ENCODE measurements at regions not wholly inside any gene's neighbourhood (a gene's known extent, or its start where the extent isn't known, plus 50 kb on each side); places are given as distances from the start of the nearest gene placed in this dataset.
"Not testable (repeated sequence)": the region's sequence is repeated elsewhere in the genome, so short reads cannot be mapped to it uniquely, and the experiment has no call there.

GRCh38 chr3:10625323-10625722 is 119.9 kb upstream of the ATP2B2 start:
- DNase-seq (ENCODE audit: low read depth) = no peak

GRCh38 chr3:10627884-10628572 is 122.6 kb upstream of the ATP2B2 start:
- DNase-seq (ENCODE audit: low read depth) = no peak

- no peak for DNase-seq (ENCODE audit: low read depth)
Measured at GRCh38 chr3:10628891-10629670, 123.7 kb upstream of the ATP2B2 start.

GRCh38 chr3:10629671-10630040 is 124.3 kb upstream of the ATP2B2 start:
- no peak for DNase-seq (ENCODE audit: low read depth)

DNA sequence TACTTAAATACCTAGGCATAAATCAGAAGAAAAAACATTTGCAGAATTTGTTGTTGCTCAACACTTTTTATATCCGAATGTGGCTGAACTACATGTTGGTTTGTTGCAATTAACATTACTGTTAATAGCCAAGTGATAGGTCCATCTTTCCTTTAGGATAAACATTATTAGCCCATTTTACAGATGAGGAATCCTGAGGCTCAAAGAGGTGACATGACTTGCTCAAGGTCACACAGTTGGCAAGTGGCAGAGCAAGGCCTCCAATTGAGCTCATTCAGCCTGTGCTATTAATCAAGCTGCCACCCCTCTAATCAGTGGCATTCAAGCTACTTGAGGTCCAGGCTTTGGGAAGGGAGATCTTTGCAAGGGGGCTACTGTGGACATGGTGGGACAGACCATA is 125.8 kb upstream of the ATP2B2 start:
- DNase-seq (ENCODE audit: low read depth) = no peak

GRCh38 chr3:10632125-10632524 is 126.7 kb upstream of the ATP2B2 start:
- DNase-seq (ENCODE audit: low read depth) = no peak

GRCh38 chr3:10632741-10633140 is 127.4 kb upstream of the ATP2B2 start:
- DNase-seq (ENCODE audit: low read depth) = no peak

DNA sequence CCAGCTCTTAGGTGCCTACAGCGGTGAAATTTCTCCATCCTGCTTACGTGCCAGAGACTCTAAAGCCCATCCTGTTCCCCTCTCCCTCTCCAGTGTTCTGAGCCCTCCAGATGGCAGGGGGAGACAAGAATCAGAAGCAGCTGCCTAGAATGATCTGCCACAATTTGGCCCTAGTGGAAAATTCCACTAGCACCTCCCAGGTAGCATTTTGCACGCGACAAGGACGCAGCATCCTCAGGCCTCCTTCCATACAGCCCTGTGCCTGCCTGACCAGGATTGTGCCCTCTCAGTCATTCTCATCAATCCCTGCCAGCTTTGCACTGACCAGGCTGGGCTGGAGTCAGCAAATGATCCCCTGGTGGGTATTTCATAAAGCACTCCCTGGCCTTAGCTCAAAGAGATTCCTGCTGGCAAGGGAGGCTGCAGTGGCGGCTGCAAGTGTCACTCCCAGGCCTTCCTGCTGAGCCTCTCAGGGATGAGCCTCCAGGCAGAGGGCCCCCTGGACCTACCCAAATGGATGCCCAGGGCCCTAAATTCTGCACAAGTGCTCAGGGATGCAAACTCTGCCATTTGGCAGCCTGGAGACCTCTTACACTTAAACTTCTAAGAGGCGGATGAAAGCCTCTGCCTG is 130.2 kb upstream of the ATP2B2 start:
- DNase-seq (ENCODE audit: low read depth) = no peak

GRCh38 chr3:10637342-10637741 is 132.0 kb upstream of the ATP2B2 start:
- DNase-seq (ENCODE audit: low read depth) = no peak

DNA sequence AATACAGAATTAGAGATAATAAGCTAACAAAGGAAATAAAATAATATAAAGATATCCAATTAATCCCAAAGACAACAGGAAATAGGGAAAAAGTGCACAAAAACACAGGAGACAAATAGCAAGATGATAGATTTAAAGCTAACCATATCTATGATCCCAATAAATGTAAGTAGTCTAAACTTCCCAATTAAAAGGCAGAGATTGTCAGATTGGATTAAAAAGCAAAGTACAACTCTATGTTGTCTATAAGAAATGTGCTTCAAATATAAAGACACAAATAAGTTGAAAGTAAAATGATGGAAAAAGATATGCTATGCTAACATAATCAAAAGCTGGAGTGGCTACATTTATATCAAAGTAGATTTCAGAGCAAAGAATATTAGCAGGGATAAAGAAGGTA is 133.1 kb upstream of the ATP2B2 start:
- DNase-seq (ENCODE audit: low read depth) = no peak

DNA sequence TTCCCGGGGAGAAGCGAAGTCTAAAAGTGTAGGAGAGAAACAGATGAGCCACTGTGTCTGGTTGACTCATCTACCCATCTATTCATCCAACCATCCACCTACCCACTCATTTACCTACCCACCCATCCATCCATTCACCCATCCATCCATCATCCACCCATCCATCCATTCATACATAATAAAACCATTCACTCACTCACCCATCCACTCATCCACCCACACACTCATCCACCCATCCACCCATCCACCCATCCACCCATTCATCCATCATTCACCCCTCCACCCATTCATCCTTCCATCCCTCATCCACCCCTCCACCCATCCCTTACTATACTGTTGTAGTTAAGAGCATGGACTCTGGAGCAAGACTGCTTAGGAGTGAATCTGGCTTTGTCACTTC is 136.4 kb upstream of the ATP2B2 start:
- no peak for DNase-seq (ENCODE audit: low read depth)

- DNase-seq (ENCODE audit: low read depth) = no peak
Measured at GRCh38 chr3:10644189-10644588, 138.8 kb upstream of the ATP2B2 start.

DNA sequence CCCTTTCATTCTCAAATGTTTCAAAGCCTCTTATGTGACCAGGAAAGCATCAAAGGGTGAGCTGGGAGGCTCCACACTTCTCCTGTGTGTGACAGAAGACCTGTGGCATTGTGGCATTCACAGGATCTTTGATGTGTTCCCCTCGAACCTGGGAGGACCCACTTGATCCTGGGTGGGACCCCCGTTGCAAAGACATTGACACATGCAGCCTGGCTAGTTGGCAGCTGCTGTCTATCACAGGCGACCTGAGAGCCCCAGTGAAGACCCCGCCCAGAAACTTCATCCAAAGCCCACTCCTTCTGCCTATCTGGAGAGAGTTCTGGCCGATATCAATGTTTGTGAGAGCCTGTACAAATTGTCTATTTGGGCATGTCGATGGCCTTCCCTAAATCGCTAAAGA is 140.4 kb upstream of the ATP2B2 start:
- no peak for DNase-seq (ENCODE audit: low read depth)

- no peak for DNase-seq (ENCODE audit: low read depth)
Measured at GRCh38 chr3:10646531-10647335, 141.3 kb upstream of the ATP2B2 start.

- DNase-seq (ENCODE audit: low read depth) = no peak
Measured at GRCh38 chr3:10647376-10647775, 142.0 kb upstream of the ATP2B2 start.

GRCh38 chr3:10648181-10648580 is 142.8 kb upstream of the ATP2B2 start:
- no peak for DNase-seq (ENCODE audit: low read depth)

DNA sequence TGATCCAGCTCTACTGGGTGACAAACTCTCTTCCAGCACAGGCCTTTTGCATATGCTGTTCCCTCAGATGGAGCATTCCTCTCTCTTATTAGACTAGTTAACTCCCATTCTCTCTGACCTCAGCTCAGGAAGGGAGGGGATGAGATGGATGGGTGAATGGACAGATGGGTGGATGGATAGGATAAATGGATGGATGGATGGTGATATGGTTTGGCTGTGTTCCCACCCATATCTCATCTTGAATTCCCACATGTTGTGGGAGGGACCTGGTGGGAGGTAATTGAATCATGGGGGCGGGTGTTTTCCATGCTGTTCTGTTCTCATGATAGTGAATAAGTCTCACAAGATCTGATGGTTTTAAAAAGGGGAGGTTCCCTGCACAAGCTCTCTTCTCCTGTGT is 144.1 kb upstream of the ATP2B2 start:
- not testable (repeated sequence) for DNase-seq (ENCODE audit: low read depth)

- DNase-seq (ENCODE audit: low read depth) = no peak
Measured at GRCh38 chr3:10651506-10651905, 146.1 kb upstream of the ATP2B2 start.

- no peak for DNase-seq (ENCODE audit: low read depth)
Measured at GRCh38 chr3:10653241-10653640, 147.9 kb upstream of the ATP2B2 start.

DNA sequence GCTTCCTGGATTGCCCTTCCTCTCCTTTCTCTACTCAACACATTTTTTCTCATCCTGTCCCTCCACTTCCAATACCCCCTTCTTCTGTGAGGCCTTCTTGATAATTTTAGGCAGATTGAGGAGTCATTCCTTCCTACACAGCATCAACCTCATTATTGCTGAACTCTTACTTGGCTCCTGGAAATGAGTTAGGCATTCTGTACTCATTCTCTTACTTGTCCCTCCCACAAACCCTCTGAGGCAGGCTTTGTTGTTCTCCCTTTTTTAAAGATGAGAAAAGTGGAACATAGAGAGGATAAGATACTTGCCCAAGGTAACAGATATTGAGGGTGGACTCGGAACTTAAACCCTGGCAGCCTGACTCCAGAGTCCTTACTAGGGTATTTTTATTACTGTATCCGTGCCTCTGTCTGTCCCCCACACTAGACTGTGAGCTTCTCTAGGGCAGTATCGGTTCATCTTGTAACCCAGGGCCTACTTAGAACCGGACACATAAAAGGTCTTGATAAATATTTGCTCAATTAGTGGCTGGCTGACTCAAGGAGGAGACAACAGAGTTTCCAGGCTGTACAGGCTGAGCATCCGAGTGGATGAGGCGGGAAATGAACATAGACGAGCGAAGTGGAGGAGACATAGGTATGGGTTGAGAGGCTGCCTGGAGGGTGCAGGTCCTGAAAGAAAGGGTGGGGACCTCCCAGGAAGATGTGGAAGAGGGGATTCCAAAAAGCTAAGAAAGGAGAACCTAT is 148.7 kb upstream of the ATP2B2 start:
- DNase-seq (ENCODE audit: low read depth) = no peak

DNA sequence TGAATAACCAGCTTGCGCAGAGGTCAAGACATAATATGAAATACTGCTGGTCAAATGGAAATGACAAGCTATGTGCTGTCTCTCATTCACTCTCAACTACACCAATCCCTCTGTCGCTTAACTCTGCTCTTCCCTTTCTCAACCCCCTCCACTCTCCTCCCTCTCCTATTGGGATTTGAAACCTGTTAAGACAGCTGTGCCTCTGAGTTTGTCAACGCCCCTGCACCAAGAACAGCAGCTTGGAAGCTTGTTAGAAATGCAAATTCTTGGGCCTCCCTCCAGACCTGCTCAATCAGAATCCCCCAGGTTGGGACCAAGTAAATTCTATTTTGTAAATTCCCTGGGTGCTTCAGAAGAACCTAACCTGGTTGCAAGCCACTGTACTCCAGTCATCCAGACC is 149.7 kb upstream of the ATP2B2 start:
- DNase-seq (ENCODE audit: low read depth) = no peak

DNA sequence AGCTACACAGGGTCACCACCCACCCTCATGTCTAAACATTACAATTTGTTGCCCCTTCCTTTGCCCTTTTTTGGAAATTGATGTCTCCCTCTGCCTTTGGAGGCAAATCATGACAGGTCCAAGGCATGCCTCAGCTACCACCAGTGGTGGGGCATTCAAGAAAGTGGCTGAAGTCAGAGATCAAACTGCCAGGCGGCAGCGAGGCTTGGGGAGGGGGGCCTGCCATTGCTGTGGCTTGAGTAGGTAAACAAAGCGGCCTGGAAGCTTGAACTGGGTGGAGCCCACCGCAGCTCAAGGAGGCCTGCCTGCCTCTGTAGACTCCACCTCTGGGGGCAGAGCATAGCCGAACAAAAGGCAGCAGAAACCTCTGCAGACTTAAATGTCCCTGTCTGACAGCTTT is 152.0 kb upstream of the ATP2B2 start:
- not testable (repeated sequence) for DNase-seq (ENCODE audit: low read depth)

Measured in RPMI7951 (cell line).